NOMO-1 treated with dmso at 0.1 percent for 144 hours (cell line): ENCODE measurements at regions not wholly inside any gene's neighbourhood (a gene's known extent, or its start where the extent isn't known, plus 50 kb on each side); places are given as distances from the start of the nearest gene placed in this dataset.

Experiments
- DNase-seq: peaks from one replicate; lab custom pipeline; 2025; ENCODE audit not compliant: unreplicated experiment; lab: John Stamatoyannopoulos, UW

- DNase-seq: no peak
These were observed 134.7 kb upstream of the AGR3 start for GRCh38 chr7:17016402-17017010.

GRCh38 chr7:17019106-17019505, 137.3 kb upstream of the AGR3 start:
- DNase-seq: no peak

DNA sequence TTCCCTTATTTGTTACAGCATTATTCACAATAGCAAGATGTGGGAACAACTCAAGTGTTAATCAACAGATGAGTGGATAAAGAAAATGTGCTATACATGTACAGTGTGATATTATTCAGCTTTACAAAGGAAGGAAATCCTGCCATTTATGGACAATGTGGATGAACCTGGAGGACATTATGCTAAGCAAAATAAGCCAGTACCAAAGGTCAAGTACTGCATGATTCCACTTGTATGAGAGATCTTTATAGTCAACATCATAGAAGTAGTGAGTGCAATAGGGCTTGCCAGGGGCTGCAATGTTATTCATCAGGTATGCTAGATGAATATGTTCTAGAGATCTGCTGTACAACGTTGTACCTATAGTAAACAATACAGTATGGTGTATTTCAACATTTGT, 138.5 kb upstream of the AGR3 start:
- no peak for DNase-seq

- DNase-seq: no peak
These were observed 139.4 kb upstream of the AGR3 start for GRCh38 chr7:17021205-17021604.

- DNase-seq: no peak
These were observed 141.1 kb upstream of the AGR3 start for GRCh38 chr7:17022920-17023319.

DNA sequence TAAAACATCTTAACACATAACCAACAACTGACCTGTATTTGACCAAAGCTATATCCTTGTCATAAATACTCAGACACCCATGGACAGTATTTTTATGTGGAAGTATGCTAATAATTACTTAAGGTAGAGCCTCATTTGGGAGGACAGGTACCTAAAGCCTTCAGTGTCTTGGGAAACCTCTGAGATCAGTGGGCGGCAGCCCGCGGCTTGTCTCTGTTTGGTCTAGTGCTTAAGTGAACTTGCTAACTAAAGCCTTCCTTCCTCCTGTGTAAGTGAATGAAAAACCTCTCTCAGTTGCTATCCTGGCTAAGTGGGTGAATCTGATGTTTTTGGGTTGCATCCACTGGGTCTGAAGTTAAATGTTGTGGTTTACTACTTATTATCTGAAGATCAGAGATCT, 144.5 kb upstream of the AGR3 start:
- no peak for DNase-seq

GRCh38 chr7:17027143-17027788, 145.5 kb upstream of the AGR3 start:
- DNase-seq: no peak

DNA sequence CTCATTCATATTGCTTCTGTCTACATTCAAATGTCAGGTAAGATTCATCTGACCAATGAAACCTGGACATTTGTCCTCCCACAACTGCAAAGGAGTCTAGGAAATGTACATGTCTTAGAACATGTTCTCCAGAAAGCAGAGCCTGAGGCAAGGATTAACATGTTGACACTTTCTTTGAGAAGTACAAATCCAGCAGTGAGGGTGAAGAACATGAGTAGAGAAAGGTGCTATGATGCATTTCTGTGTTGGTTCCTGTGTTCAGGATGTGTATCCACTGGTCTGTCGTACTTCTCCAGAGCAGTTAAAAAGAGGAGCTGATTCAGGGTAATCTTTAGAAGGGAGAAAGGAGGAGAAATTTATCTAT, 146.0 kb upstream of the AGR3 start:
- DNase-seq: no peak

- no peak for DNase-seq
These were observed 147.4 kb upstream of the AGR3 start for GRCh38 chr7:17029150-17029549.

DNA sequence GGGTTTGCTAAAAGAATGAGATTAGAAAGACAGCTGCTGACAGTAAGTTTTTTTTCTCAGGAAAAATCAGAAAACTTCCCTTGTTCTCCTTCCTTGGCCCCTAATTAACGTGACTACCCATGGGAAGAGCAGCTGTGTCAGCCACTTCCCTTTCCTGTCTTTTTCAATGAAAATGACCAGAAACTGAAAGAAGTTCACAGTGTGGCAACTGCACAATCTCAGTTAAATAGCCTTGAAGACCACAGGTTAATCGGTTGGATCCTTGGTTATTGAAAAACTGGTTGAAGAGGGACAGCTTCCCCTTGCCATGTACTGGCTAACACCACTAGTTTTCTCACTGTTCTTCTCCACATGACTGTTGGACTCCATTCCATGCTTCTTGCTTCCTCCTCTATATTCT, 148.8 kb upstream of the AGR3 start:
- no peak for DNase-seq

DNA sequence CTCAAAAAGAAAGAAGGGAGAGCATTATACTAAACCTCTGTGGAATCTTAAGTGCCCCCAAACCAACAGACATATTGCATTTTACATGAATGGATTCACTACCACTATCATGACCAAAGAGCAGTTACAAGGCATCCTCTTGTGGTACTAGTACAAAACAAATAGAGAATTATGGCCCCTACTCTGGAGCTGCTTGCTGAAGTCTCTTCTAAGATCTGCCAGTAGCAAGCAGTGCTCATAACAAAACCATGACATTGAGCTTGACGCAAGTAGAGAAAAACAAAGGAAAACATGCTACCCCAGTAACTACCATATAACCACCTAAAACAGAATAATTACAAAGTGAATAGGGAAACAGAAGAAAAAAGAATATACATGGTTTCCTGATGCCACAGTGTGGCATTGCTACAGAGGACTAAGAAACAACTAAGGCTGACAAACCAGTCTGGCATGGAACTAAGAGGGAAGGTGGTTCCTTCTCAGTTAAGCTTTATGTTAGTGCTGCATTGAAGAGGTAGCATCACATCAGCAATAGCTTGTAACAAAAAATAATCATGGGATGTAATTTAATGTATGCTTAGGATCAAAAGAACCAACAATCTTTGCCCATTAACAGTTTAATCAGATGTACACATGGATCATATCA, 150.2 kb upstream of the AGR3 start:
- no peak for DNase-seq

GRCh38 chr7:17033245-17033644, 151.5 kb upstream of the AGR3 start:
- no peak for DNase-seq

DNA sequence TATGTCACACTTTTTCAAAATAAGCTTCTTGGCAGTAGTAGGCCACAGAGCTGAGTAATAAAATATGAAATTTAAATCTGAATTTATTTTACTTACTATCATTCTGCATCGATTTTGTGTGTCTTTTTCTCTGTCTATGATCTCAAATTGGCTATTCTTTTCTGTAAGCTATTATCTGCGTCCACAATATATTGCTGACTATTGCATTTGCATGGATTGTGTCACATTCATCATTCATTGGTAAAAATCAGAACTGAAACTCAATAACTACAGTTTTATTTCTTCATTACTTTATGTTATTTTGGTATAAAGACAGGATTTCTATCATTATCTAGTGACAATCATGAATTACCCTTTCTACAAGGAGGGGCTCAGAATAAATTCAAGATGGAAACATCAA, 154.8 kb upstream of the AGR3 start:
- no peak for DNase-seq

DNA sequence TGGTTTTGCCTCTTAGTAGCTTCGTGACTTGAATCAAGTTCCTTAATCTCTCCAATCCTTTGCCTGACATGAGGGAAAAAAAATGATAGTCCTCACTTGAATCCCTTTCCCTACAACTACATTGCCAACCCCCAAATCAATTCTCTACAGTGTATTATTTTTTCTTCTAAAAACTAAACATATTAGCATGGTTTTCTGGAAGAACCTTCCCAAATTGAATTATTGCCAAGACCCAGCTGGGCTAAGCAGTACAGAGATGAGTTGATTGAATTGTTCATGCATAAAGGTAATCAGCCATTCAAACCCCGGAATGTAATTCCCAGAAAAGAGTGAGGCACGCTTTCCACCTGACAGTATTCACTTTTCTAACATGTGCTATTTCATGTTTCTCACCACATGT, 155.6 kb upstream of the AGR3 start:
- DNase-seq: no peak

DNA sequence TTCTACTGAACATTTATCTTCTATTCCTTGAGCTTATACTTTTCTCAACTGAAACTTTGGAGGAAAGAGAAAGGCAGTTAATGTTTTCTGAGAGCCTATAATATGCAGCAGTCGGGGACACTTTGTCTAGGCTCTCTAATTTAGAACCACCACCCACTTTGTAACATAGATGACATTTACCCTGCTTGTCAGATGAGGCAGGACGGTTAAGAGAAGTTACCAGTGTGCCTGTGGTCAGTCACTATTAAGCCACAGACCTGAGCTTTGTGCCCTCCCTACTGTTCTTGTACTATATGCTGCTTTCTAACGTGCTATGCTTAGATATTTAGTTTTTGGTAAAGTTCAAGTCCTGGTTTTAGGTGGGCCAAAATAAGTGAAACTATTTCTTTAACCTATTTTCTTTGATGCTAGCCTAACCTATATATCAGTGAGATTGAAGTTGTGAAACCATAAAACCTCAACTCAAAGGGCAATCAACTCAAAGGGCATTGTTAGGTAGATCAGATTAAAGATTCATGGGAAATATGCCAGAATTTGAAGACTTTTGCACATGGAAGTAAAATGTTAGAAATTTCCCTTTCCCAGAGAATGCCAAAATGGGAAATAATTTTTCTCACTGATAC, 156.5 kb upstream of the AGR3 start:
- no peak for DNase-seq

DNA sequence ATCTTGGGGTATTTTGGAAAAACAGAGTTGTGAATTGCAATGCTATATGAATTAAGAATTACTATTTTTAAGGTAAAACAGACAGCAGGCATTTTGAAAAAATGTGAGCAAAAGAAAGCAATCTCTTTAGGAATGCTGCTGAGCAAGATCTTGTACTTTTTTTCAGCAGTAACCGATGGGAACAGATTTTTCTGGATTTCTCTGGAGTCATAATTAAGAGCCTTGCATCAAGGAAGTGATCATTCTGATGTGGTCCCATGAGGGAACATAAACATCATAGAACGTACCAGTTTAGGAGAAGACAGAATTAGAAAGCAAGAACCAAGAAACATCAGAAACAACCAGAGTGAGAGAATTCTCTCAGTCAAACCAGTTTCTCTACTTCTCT, 157.0 kb upstream of the AGR3 start:
- DNase-seq: no peak

DNA sequence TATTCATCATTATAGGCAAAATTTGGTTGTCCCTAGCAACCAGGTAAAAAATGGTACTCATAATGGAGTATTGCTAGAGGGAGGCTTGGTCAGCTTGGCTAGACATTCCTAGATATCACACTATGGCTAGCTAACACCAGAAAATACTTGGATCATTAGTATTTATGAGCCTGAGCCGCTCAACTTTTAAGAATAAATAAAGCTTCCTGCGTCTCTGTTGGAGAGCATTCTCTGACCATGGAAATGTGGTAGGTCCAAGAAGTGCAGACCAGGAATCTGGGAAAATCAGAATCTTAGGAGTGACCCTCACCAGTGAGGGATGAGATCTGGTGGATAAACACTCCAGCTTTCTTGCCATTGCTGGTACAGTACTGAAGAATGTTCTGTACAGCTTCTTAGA, 157.6 kb upstream of the AGR3 start:
- no peak for DNase-seq

GRCh38 chr7:17040716-17041115, 158.9 kb upstream of the AGR3 start:
- DNase-seq: no peak

- peak; percentile 36 for DNase-seq
These were observed 159.5 kb upstream of the AGR3 start for GRCh38 chr7:17041324-17041723.

GRCh38 chr7:17042211-17042610, 160.4 kb upstream of the AGR3 start:
- DNase-seq: no peak

DNA sequence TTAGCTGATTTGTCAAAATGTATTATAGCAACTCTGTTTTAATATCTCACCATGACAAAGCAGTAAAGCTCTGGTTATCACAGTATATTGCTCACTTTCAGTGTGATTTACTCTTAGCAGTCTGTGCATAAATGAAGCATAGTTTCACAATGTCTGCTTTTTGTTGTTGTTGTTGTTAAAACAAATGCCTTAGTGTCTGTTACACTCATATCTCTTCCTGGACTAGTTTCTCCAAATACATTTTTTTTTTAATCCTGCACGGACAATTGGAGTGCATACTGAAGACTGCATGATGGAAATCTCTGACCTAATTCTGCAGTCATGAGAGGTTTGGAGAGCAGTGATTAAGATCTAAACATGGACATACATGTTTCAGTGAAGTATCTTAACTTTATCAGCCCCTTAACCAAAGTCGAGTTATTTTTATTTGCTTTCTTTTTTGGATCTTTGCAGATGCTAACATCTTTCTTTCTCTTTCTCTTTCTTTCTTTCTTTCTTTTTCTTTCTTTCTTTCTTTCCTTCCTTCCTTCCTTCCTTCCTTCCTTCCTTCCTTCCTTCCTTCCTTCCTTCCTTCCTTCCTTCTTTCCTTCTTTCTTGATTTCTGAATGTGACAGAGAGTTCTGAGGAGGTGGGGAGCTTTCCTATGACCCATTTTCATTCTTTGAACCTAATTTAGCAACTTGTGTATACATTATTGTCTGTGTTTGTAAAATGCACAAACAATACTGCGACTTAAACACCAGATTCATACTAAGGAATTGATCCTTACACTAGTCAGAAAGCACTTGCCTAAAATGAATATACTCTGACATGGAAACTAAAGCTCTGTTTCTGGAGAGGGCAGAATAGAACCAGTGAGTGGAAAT, 161.5 kb upstream of the AGR3 start:
- DNase-seq: no peak
